IMR-90 (cell line): ENCODE measurements at regions not wholly inside any gene's neighbourhood (a gene's known extent, or its start where the extent isn't known, plus 50 kb on each side); places are given as distances from the start of the nearest gene placed in this dataset.

Experiments used
- BHLHE40 ChIP-seq: fragments of 150-350 bp; IDR thresholded peaks from 2 replicates; pipeline ENCODE4 v1.6.1; 2016; ENCODE audit warnings: mild to moderate bottlenecking, low read depth, low read length
- CEBPB ChIP-seq: IDR thresholded peaks from 2 replicates; pipeline ENCODE4 v1.6.1; 2012; ENCODE audit warnings: low read depth, low read length, improper control_type of control experiment
- CTCF ChIP-seq: conservative IDR thresholded peaks from 2 replicates; pipeline ENCODE4 v1.5.1; 2012; ENCODE audit warnings: mild to moderate bottlenecking, low read depth, low read length, improper control_type of control experiment
- ELK1 ChIP-seq: fragments of 150-350 bp; IDR thresholded peaks from 2 replicates; pipeline ENCODE4 v1.6.1; 2016; ENCODE audit warnings: low read depth, mild to moderate bottlenecking, low read length, moderate library complexity, borderline replicate concordance
- FOS ChIP-seq: fragments of 150-350 bp; IDR thresholded peaks from 2 replicates; pipeline ENCODE4 v1.6.1; 2016; ENCODE audit warnings: low read depth, low read length
- MAFK ChIP-seq: IDR thresholded peaks from 2 replicates; pipeline ENCODE4 v1.6.1; 2012; ENCODE audit warnings: low read depth, low read length, improper control_type of control experiment
- MXI1 ChIP-seq: IDR thresholded peaks from 2 replicates; pipeline ENCODE4 v1.6.1; 2012; ENCODE audit warnings: low read depth, mild to moderate bottlenecking, low read length, moderate library complexity, borderline replicate concordance
- NFE2L2 ChIP-seq: fragments of 150-350 bp; IDR thresholded peaks from 2 replicates; pipeline ENCODE4 v1.6.1; 2016; ENCODE audit warnings: low read depth, mild to moderate bottlenecking, low read length
- POLR2A ChIP-seq: IDR thresholded peaks from 2 replicates; pipeline ENCODE4 v1.6.1; 2012; ENCODE audit warnings: mild to moderate bottlenecking, low read depth, low read length
- RAD21 ChIP-seq: IDR thresholded peaks from 2 replicates; pipeline ENCODE4 v1.6.1; 2012; ENCODE audit warnings: low read length, improper control_type of control experiment
- RCOR1 ChIP-seq: IDR thresholded peaks from 2 replicates; pipeline ENCODE4 v1.6.1; 2012; ENCODE audit warnings: mild to moderate bottlenecking, low read length, improper control_type of control experiment; ENCODE audit not compliant: insufficient replicate concordance
- RFX5 ChIP-seq: IDR thresholded peaks from 2 replicates; pipeline ENCODE4 v1.8.0; 2012; ENCODE audit warnings: low read depth, mild to moderate bottlenecking, low read length, moderate library complexity
- SMC3 ChIP-seq: fragments of 150-350 bp; IDR thresholded peaks from 2 replicates; pipeline ENCODE4 v1.6.1; 2016; ENCODE audit warnings: low read depth, mild to moderate bottlenecking, antibody characterized with exemption, low read length, moderate library complexity
- USF2 ChIP-seq: fragments of 150-350 bp; IDR thresholded peaks from 2 replicates; pipeline ENCODE4 v1.6.1; 2017; ENCODE audit warnings: mild to moderate bottlenecking, antibody characterized with exemption, low read length, low read depth

- TF ChIP-seq RFX5: no peak
- TF ChIP-seq CTCF: no peak
- no peak for TF ChIP-seq POLR2A
- no peak for TF ChIP-seq MAFK
- TF ChIP-seq RAD21: no peak
- no peak for TF ChIP-seq SMC3
- no peak for TF ChIP-seq ELK1
- no peak for TF ChIP-seq MXI1
- no peak for TF ChIP-seq CEBPB
- no peak for TF ChIP-seq USF2
- no peak for TF ChIP-seq NFE2L2
- no peak for TF ChIP-seq FOS
- TF ChIP-seq BHLHE40: no peak
- no peak for TF ChIP-seq RCOR1
These were observed 53.7 kb upstream of the TMEM248 start for GRCh38 chr7:66867198-66867790.
